ENCODE measurements at regions not wholly inside any gene's neighbourhood (a gene's known extent, or its start where the extent isn't known, plus 50 kb on each side); places are given as distances from the start of the nearest gene placed in this dataset.

GRCh38 chr10:79005126-79005810 lies 63.5 kb upstream of the ZMIZ1 start:
- TF ChIP-seq CTCF (conservative IDR thresholded peaks at IDR 0.05; ENCODE audit: low read depth, low read length) (no peak), EZH2 (IDR thresholded peaks at IDR 0.05; ENCODE audit: borderline replicate concordance, low read depth, low read length, poor library complexity, severe bottlenecking) (no peak)
